Bone marrow (tissue), 2 donors: ENCODE measurements at regions not wholly inside any gene's neighbourhood (a gene's known extent, or its start where the extent isn't known, plus 50 kb on each side); places are given as distances from the start of the nearest gene placed in this dataset.

ENCODE experiments used
- DNase-seq, 2 donors: peaks; one replicate each; lab custom pipeline; 2025; lab: John Stamatoyannopoulos, UW

- no peak for DNase-seq
Measured at GRCh38 chr18:40056079-40056692, 1898.8 kb upstream of the PIK3C3 start.

GRCh38 chr18:40055262-40055661, 1899.8 kb upstream of the PIK3C3 start:
- no peak for DNase-seq

- no peak for DNase-seq
Measured at GRCh38 chr18:40049716-40050115, 1905.3 kb upstream of the PIK3C3 start.

GRCh38 chr18:40048886-40049650, 1906.0 kb upstream of the PIK3C3 start:
- no peak for DNase-seq

- DNase-seq: no peak
Measured at GRCh38 chr18:40048253-40048652, 1906.8 kb upstream of the PIK3C3 start.

GRCh38 chr18:40046596-40046995, 1908.4 kb upstream of the PIK3C3 start:
- DNase-seq: no peak

- no peak for DNase-seq
Measured at GRCh38 chr18:40041951-40042350, 1913.1 kb upstream of the PIK3C3 start.

- no peak for DNase-seq
Measured at GRCh38 chr18:40040574-40040973, 1914.5 kb upstream of the PIK3C3 start.

- DNase-seq: no peak
Measured at GRCh38 chr18:40037356-40037755, 1917.7 kb upstream of the PIK3C3 start.

GRCh38 chr18:40036861-40037260, 1918.2 kb upstream of the PIK3C3 start:
- no peak for DNase-seq

- no peak for DNase-seq
Measured at GRCh38 chr18:40035966-40036365, 1919.1 kb upstream of the PIK3C3 start.

- DNase-seq: no peak
Measured at GRCh38 chr18:40032076-40032475, 1923.0 kb upstream of the PIK3C3 start.

GRCh38 chr18:40031435-40031834, 1923.6 kb upstream of the PIK3C3 start:
- no peak for DNase-seq

- DNase-seq: no peak
Measured at GRCh38 chr18:40019797-40020392, 1935.1 kb upstream of the PIK3C3 start.

- no peak for DNase-seq
Measured at GRCh38 chr18:40018266-40018665, 1936.8 kb upstream of the PIK3C3 start.

- no peak for DNase-seq
Measured at GRCh38 chr18:40017021-40017420, 1938.0 kb upstream of the PIK3C3 start.

GRCh38 chr18:40016405-40016804, 1938.6 kb upstream of the PIK3C3 start:
- DNase-seq: no peak

GRCh38 chr18:40013001-40013609, 1941.9 kb upstream of the PIK3C3 start:
- DNase-seq: no peak

- DNase-seq: no peak
Measured at GRCh38 chr18:40011201-40011600, 1943.8 kb upstream of the PIK3C3 start.

- DNase-seq: no peak
Measured at GRCh38 chr18:40006634-40007033, 1948.4 kb upstream of the PIK3C3 start.

GRCh38 chr18:40004246-40004645, 1950.8 kb upstream of the PIK3C3 start:
- no peak for DNase-seq

- DNase-seq: no peak
Measured at GRCh38 chr18:39998317-39998716, 1956.7 kb upstream of the PIK3C3 start.

GRCh38 chr18:39994498-39994897, 1960.5 kb upstream of the PIK3C3 start:
- no peak for DNase-seq
